HG03442 (cell line): ENCODE measurements at regions not wholly inside any gene's neighbourhood (a gene's known extent, or its start where the extent isn't known, plus 50 kb on each side); places are given as distances from the start of the nearest gene placed in this dataset.

Experiments used
- ATAC-seq: cut with Tn5 transposase; IDR thresholded peaks from one replicate; pipeline ENCODE4 v1.9.1; 2021; ENCODE audit warnings: mild to moderate bottlenecking, moderate library complexity; ENCODE audit not compliant: unreplicated experiment

- ATAC-seq = no peak
These were observed 250.8 kb downstream of the SOX4 start for GRCh38 chr6:21844120-21844917.

DNA sequence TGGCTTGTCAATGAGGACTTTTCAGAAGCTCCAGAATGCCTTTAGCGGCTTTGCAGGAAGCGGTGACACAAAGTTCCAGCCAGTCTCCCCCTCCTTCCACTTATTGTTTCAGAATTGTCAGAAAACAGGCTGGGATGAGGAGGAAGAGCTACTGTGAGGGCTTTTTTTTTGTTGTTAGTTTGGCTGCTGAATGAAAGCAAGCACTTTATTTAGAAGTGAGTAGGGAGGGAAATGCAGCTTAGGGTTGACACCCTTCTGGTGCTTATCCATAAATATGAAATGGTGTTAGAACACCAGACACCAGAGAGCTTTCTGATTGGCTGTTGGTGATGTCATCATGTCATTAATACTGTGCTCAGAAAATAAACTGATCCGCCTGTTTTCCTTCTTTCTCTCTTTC is 251.5 kb downstream of the SOX4 start:
- ATAC-seq = no peak

DNA sequence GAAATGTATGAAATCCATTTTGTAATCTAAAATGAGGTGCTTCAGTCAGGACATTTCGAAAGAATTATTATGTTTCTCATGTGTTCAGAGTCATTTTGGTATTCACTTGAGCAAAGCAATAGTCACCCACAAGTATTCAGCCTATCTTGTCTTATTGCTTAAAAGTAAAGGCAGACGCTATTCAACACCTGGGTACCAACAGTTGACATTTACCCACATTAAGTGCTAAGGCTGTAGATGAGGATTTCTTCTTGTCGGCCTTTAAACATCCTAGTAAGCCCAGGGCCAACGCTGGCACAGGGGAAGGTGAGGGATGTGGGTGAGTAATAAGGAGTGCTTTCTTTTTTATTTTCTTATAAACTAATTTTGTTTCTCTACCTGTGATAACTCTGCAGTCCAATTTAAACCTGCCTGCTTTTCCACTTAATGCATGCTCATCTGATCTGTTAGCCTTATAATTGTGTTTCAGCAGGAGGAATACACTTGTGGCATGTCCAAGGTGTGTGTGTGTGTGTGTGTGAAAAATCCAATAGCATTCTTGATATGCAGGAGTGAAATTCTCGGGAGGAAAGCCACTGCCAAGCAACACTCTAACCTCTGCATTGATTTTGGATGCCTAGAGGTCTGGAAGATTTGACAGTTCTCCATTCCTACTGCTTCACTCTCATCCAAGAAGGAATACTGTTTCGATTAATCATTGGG is 252.0 kb downstream of the SOX4 start:
- no peak for ATAC-seq

GRCh38 chr6:21846541-21847451 is 253.2 kb downstream of the SOX4 start:
- peak; percentile 41 for ATAC-seq

DNA sequence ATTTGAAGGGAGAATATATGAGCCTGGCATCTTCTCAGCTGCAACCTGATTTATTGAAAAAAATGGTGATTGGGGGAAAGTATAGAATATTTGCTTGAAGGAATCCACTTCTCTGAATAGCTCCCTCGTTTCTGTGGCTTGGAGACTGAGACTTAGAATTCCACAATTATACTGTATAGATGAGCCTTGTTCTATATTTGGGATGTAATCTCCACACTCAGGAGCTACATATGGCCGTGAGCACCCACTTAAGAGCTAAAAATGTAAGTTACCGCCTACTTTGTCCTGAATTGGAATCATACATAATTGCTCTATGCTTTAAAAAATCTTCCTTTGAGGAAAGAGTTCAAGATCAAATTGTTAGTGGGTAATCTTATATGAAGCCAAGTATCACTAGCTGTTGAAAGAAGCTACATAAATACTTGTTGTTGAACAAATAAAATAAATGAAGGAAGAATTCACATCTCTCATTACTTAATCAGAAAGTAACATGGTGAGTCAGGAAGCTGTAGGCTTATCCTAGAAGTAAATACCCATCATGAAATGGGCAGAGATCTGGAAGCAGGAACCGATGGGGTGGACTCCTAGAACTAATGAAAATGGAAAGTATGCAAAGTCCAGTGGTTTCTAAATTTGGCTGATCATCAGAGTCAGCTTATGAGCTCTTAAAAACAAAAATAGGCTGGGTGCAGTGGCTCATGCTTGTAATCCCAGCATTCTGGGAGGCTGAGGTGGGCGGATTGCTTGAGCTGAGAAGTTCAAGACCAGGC is 254.3 kb downstream of the SOX4 start:
- ATAC-seq = no peak

GRCh38 chr6:21850691-21851090 is 257.1 kb downstream of the SOX4 start:
- no peak for ATAC-seq

DNA sequence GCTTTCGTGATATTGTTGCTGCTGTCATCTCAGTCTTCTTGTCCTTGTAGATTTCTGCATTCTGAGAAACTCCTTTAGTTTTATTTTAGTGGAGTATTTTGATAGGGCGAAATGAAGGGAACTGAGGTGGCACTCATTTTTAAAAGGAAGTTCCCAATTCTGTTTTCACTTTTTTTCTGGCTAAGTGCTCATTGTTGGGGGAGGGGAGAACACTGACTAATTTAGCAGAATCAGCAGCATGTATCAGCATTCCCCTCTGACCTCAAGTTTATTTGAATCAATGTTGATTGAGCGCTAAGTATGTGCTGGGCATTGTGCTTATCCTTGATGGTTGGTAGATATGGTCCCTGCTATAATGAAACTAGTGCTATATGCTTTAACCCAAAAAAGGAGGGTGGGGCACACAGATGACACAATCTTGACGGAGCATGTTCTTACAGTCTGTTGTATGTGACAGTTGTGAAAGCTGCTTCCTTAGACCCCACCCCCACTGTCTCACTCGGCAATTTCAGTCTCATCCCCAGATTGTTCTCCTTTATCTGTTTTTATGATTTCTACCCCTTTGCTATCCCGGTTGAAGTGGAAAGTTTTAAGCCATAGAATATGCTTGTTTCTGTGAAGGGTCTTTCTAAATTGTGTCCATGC is 262.4 kb downstream of the SOX4 start:
- ATAC-seq = no peak

GRCh38 chr6:21856456-21856825 is 262.9 kb downstream of the SOX4 start:
- no peak for ATAC-seq

GRCh38 chr6:21856844-21857243 is 263.3 kb downstream of the SOX4 start:
- no peak for ATAC-seq

DNA sequence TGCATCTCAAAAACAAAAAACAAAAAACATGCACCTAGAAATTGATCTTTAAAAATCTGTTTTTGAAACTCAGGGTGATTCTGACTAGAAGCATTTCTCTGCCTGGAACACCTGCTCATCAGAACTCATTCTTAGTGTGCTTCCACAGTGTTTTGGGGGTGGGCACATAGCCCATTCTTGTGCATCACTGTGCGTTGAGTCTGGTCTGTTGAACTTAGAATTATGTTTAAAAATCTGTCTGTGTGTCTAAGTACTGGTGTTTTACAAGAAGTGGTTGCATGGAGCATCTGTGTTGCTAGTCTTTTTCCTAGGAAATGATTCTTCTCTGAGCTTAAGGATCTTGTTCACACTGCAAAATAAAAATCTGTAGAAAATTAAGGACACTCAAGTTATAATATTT is 264.5 kb downstream of the SOX4 start:
- ATAC-seq = no peak

DNA sequence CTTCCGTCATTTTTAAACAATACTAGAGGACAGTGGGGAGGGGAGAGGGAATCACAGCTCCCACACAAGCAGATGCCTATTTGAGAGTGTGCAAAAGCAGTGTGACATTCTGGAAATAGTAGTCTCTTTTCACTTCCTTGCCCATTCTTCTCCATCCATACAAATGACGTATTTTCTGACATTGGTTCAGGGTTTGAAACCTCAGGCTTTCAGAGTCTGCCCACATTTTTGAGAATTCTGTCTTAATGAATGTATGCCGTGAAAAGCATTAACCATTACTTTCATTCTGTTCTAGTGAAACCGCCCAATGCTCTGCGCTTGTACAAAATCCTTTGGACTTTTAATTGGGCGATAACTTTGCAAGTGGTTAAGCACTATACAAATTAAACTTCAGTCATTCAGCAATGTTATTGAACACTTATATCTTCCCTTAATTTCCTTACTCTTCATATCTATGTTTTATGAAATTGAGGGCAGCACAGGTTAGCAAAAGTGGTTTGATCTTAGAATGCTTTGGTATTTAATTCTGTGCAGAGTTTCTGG is 265.7 kb downstream of the SOX4 start:
- ATAC-seq = no peak

DNA sequence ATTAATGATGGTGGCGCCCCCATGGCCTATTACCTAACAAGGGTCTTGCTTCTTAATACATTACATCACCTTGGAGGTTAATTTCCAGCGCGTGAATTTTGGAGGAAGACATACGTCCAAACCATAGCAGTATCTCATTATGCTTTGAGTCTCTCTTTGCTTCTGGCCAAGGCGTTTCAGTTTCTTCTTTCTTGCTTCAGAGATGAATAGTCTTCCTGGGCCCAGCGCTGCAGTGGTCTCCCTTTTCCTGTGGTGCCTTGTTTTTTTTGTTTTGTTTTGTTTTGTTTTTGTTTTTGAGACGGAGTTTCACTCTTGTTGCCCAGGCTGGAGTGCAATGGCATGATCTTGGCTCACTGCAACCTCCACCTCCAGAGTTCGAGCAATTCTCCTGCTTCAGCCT is 268.4 kb downstream of the SOX4 start:
- no peak for ATAC-seq

- ATAC-seq = no peak
These were observed 270.7 kb downstream of the SOX4 start for GRCh38 chr6:21864206-21864605.

DNA sequence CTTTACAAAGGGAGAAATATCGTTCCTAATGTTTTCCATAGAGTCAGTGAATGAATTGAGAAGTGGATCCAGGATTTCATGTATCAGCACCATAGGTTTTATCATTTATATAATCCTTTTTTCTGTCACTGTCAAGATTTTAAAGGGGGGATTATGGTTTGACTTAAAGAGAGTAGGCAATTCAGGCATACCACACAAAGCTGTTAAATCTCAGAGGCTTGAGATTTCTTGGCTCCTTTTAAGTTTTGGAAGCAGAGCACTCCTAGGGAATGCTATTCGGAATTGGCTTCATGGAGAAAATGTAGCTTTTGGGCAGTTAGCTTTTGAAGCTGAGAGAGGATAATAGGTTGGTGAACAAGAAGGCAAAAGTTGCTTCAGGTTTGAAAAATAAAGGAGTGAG is 274.7 kb downstream of the SOX4 start:
- ATAC-seq = no peak

GRCh38 chr6:21869085-21869771 is 275.7 kb downstream of the SOX4 start:
- no peak for ATAC-seq

DNA sequence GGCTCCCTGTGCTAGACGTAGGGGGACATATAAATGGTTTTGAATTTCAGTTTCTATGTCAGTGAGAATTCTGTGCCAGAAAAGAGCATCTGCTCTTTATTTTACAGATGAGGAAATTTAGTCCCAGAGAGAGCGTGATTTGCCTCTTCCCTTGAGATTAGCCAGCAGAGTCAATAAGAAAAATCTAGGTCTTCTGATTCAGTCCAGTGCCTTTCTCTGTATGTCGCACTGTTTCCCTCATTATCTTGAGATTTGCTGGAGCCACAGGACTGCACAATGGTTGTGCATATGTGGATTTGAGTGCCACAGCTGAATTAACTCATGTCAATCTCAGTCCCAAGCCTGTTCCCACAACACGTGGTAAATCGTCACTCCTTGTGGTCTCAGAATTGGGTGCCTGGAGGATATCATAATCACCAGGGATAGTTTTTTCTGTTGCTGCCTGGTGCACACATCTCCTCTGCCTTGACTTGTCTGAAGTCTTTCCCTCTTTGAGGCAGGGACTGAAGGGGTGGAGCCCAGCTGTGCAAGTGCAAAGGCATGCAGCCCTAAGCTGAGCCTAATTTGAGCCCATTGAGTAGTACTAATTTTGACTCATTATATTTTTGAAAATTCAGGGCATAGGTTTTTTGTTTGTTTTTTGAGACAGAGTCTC is 276.7 kb downstream of the SOX4 start:
- ATAC-seq = no peak

DNA sequence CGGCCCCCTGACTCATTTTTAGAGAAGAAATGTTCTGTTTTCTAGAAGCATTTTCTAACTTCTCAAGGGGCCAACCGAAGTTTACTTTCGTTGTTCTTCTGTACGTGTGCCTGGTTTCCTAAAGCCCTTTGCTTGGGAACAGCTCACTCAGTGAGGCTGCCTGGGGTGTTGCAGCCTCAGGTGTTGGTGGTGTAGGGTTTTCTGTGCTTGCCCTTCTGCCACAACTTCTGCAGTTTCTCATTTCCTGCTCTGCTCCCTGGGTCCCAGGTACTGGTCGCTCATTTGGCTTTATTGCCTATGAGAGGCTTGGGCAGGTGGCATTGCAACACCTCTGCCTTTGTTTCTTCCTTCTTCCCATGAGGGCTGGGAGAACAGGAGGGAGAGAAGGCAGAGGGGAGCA is 278.3 kb downstream of the SOX4 start:
- no peak for ATAC-seq

- no peak for ATAC-seq
These were observed 279.2 kb downstream of the SOX4 start for GRCh38 chr6:21872749-21873148.

DNA sequence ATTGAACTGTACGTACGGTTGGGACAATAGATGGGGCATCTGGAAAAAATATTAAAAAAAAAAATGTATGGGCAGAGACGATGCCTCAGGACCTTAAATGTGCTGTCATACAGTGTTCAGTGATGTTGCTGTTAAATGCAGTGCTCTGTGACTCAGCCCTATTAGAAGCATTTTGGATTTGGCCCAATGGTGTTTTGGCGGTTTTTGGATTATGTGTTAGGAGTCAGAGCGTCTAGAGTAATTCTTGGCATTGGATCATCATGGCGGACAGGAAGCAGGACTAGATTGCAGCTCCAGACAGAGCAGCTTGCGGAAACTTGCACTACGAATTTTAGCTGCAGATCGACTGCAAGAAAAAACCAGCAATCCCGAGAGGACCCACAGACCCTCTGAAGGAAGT is 280.0 kb downstream of the SOX4 start:
- ATAC-seq = no peak
